Right atrium auricular region (tissue), 2 donors: ENCODE measurements at regions not wholly inside any gene's neighbourhood (a gene's known extent, or its start where the extent isn't known, plus 50 kb on each side); places are given as distances from the start of the nearest gene placed in this dataset.
"Not testable (repeated sequence)": the region's sequence is repeated elsewhere in the genome, so short reads cannot be mapped to it uniquely, and the experiment has no call there.

Experiments used
- DNase-seq: peaks from one replicate; pipeline ENCODE4 v3.0.0-alpha.2; 2019; ENCODE audit warnings: low spot score
- H3K27ac ChIP-seq, 2 donors: fragments of 200-600 bp; sonication (generic); 1 replicate in 1 of 2; 2 replicates in 1 of 2; pipeline ENCODE4 v1.5.1; 2016 to 2019
- H3K27me3 ChIP-seq, 2 donors: fragments of 200-600 bp; sonication (generic); one replicate each; pipeline versions ENCODE4 v1.5.1 to v1.6.0; 2017 to 2019
- H3K36me3 ChIP-seq: fragments of 200-600 bp; sonication (generic); one replicate; pipeline ENCODE4 v1.5.1; 2016
- H3K4me1 ChIP-seq, 2 donors: fragments of 200-600 bp; sonication (generic); one replicate each; pipeline versions ENCODE4 v1.5.1 to v1.6.0; 2017 to 2019
- H3K4me3 ChIP-seq, 2 donors: fragments of 200-600 bp; sonication (generic); 1 replicate in 1 of 2; 2 replicates in 1 of 2; pipeline ENCODE4 v1.5.1; 2017 to 2019; ENCODE audit warnings: mild to moderate bottlenecking in 1 of 2, moderate library complexity in 1 of 2
- H3K9me3 ChIP-seq, 2 donors: fragments of 200-600 bp; sonication (generic); one replicate each; pipeline ENCODE4 v1.5.1; 2019
- TF ChIP-seq, protein P1 (sequence below), 2 donors: fragments of 200-600 bp; sonication (generic); IDR thresholded peaks; one replicate each; pipeline ENCODE4 v1.5.1; 2019; ENCODE audit warnings: antibody characterized with exemption in 2 of 2

DNA sequence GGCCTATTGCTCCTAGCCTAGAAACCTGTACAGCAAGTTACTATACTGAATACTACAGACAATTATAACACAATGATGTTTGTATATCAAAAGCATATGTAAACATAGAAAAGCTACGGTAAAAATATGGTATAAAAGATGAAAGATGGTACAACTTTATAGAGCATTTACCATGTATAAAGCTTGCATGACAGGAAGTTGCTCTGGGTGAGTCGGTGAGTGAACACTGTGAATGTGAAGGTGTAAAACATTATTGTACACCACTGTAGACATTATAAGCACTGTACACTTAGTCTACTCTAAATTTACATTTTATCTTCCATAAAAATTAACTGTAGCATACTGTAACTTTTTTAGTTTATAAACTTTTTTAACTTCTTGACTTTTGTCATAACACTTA, 674.3 kb upstream of the ZWINT start:
- H3K4me1 ChIP-seq: no peaks in the 10 kb centered on the region
- H3K36me3 ChIP-seq: no peaks in the 10 kb centered on the region
- no peak overlapping the region for H3K27ac ChIP-seq
- TF ChIP-seq, protein P1, sequence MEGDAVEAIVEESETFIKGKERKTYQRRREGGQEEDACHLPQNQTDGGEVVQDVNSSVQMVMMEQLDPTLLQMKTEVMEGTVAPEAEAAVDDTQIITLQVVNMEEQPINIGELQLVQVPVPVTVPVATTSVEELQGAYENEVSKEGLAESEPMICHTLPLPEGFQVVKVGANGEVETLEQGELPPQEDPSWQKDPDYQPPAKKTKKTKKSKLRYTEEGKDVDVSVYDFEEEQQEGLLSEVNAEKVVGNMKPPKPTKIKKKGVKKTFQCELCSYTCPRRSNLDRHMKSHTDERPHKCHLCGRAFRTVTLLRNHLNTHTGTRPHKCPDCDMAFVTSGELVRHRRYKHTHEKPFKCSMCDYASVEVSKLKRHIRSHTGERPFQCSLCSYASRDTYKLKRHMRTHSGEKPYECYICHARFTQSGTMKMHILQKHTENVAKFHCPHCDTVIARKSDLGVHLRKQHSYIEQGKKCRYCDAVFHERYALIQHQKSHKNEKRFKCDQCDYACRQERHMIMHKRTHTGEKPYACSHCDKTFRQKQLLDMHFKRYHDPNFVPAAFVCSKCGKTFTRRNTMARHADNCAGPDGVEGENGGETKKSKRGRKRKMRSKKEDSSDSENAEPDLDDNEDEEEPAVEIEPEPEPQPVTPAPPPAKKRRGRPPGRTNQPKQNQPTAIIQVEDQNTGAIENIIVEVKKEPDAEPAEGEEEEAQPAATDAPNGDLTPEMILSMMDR (IDR thresholded peaks at IDR 0.05): no peak
- H3K27me3 ChIP-seq: no peaks in the 10 kb centered on the region
- no peak overlapping the region for H3K4me3 ChIP-seq
- no peak for DNase-seq
- peaks cover 0 to 21% of the 10 kb centered on the region in 2 donors for H3K9me3 ChIP-seq

DNA sequence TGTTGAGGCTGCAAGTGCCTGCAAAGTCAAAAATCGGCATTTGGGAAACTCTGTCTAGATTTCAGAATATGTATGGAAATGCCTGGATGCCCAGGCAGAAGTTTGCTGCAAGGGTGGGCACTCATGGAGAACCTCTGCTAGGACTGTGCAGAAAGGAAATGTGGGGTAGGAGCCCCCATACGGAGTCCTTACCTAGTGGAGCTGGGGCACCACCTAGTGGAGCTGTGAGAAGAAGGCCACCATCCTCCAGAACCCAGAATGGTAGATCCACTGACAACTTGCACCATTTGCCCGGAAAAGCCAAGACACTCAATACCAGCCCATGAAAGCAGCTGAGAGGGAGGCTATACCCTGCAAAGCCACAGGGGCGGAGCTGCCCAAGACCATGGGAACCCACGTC, 671.2 kb upstream of the ZWINT start:
- not testable (repeated sequence) for H3K36me3 ChIP-seq, H3K27me3 ChIP-seq, H3K27ac ChIP-seq, DNase-seq, H3K4me1 ChIP-seq, H3K4me3 ChIP-seq
- H3K9me3 ChIP-seq: peaks cover 0 to 23% of the 10 kb centered on the region in 2 donors

DNA sequence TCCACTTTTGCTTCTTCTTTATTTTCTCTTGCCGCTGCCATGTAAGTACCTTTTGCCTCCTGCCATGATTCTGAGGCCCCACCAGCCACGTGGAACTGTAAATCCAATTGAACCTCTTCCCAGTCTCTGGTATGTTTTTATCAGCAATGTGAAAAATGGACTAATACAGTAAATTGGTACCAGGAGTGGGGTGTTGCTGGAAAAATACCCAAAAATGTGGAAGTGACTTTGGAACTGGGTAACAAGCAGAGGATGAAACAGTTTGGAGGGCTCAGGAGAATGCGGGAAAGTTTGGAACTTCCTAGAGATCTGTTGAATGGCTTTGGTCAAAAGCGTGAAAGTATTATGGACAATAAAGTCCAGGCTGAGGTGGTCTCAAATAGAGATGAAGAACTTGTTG, 670.3 kb upstream of the ZWINT start:
- H3K27ac ChIP-seq: no peak overlapping the region

DNA sequence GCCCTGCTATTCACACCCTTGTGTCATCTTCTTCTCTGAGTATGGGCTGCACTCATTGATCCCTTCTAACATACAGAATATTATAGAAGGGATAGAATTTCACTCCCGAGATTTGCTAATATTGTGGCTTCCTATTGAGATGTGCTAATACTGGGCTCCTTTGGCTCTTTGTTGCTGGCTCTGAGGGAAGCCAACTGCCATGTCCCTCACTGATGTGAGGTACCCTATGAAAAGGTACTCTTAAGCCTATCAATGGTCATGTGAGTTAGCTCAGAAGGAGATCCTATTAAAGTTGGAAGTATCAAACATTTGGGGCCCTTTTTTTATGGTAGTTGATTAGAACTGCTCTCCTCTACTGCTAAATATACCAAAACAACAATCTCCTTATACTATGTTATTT, 665.2 kb upstream of the ZWINT start:
- Histone ChIP-seq H3K36me3 (no peaks in the 10 kb centered on the region), H3K9me3 (peaks cover 0 to 13% of the 10 kb centered on the region in 2 donors), H3K4me3 (no peak overlapping the region), H3K27me3 (no peaks in the 10 kb centered on the region), H3K4me1 (no peaks in the 10 kb centered on the region), H3K27ac (no peak overlapping the region)
- TF ChIP-seq, protein P1 (IDR thresholded peaks at IDR 0.05): no peak
- no peak for DNase-seq

More for the DNA sequence above, 670.3 kb upstream of the ZWINT start:
- H3K9me3 ChIP-seq: peaks cover 0 to 23% of the 10 kb centered on the region in 2 donors
- H3K36me3 ChIP-seq: no peaks in the 10 kb centered on the region
- H3K4me3 ChIP-seq: no peak overlapping the region
- H3K4me1 ChIP-seq: no peaks in the 10 kb centered on the region
- TF ChIP-seq, protein P1 (IDR thresholded peaks at IDR 0.05): no peak
- DNase-seq: no peak
- H3K27me3 ChIP-seq: no peaks in the 10 kb centered on the region

DNA sequence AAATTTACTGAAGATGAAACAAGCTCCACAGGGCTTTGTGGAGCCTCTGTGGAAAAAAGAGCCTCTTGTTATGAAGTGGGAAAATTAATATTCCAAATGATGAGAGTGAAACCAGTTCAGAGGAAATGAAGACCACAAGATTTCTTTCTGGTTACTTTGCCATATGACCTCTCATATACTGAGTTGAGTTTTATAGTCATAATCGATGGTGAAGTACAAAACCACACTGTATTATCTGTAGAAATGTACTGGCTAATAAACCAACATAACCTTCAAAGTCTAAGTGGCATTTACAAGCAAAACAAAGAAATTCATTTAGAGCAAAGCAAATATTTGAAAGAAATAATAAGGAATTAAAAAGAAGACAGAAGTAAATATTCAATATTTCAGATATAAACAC, 662.6 kb upstream of the ZWINT start:
- Histone ChIP-seq H3K9me3 (peaks cover 0 to 5% of the 10 kb centered on the region in 2 donors), H3K36me3 (no peaks in the 10 kb centered on the region), H3K27me3 (no peaks in the 10 kb centered on the region), H3K27ac (no peak overlapping the region), H3K4me3 (no peak overlapping the region), H3K4me1 (no peaks in the 10 kb centered on the region)
- TF ChIP-seq, protein P1 (IDR thresholded peaks at IDR 0.05): no peak
- no peak for DNase-seq

DNA sequence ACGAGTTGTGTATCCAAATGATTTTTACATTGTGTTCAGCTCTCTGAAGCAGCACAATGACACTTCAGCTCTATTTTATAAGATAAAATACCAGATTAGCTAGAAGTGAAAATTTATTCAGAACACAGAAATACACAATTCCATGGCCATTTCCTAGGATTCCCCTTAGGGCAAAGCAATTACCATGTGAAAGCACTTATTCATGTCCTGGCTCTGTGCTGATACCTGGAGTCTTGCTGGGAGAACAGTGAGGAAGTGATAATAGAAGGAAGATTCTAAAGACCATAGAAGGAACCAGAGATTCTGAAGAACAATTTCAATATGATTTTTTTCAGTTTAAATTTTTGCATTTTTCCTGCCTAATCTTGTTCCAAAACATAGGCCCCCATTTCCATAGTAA, 657.4 kb upstream of the ZWINT start:
- Histone ChIP-seq H3K4me1 (peaks cover 0 to 6% of the 10 kb centered on the region in 2 donors), H3K4me3 (no peak overlapping the region), H3K9me3 (peaks cover 0 to 5% of the 10 kb centered on the region in 2 donors), H3K36me3 (no peaks in the 10 kb centered on the region), H3K27ac (no peak overlapping the region), H3K27me3 (no peaks in the 10 kb centered on the region)
- TF ChIP-seq, protein P1 (IDR thresholded peaks at IDR 0.05): no peak
- no peak for DNase-seq
